Gastrocnemius medialis (tissue), 4 donors: ENCODE measurements at regions not wholly inside any gene's neighbourhood (a gene's known extent, or its start where the extent isn't known, plus 50 kb on each side); places are given as distances from the start of the nearest gene placed in this dataset.

ENCODE experiments used
- CTCF ChIP-seq, 5 experiments: fragments of 450-650 bp in 3 of 5; fragments of 200-600 bp in 2 of 5; sonication (generic) in 2 of 5; IDR thresholded peaks in 4 of 5; conservative IDR thresholded peaks in 1 of 5; 1 replicate in 4 of 5; 2 replicates in 1 of 5; pipeline ENCODE4 v1.5.1; 2016 to 2019; ENCODE audit warnings: antibody characterized with exemption in 5 of 5, mild to moderate bottlenecking in 3 of 5, moderate library complexity in 3 of 5
- POLR2A ChIP-seq, 2 donors: fragments of 450-650 bp; IDR thresholded peaks; one replicate each; pipeline ENCODE4 v1.6.1; 2017; ENCODE audit warnings: antibody characterized with exemption in 2 of 2, mild to moderate bottlenecking in 2 of 2, moderate library complexity in 2 of 2

GRCh38 chr6:130565696-130566095, 199.9 kb downstream of the TMEM200A start:
- TF ChIP-seq CTCF (IDR thresholded peaks at IDR 0.05 in 4 of 5, conservative IDR thresholded peaks at IDR 0.05 in 1 of 5) (no peak), POLR2A (IDR thresholded peaks at IDR 0.05) (no peak)
